Thymus (tissue), 11 donors: ENCODE measurements at regions not wholly inside any gene's neighbourhood (a gene's known extent, or its start where the extent isn't known, plus 50 kb on each side); places are given as distances from the start of the nearest gene placed in this dataset.
A peak's percentile ranks its signal among the peaks of the same experiment; 100 is the strongest.
"Not testable (repeated sequence)": the region's sequence is repeated elsewhere in the genome, so short reads cannot be mapped to it uniquely, and the experiment has no call there.

Experiments
- DNase-seq, 9 donors: peaks; one replicate each; pipeline ENCODE4 v3.0.0-alpha.2; 2013; ENCODE audit warnings: low spot score in 9 of 9, low read depth in 6 of 9, missing footprints in 1 of 9
- H3K27ac ChIP-seq, 2 donors: one replicate each; pipeline ENCODE4 v1.5.1; 2013; ENCODE audit warnings: control low read depth in 1 of 2, low read depth in 1 of 2, low read length in 1 of 2, mild to moderate bottlenecking in 1 of 2, moderate library complexity in 1 of 2
- H3K27me3 ChIP-seq, 2 donors: one replicate each; pipeline ENCODE4 v1.5.1; 2013; ENCODE audit warnings: low read length in 1 of 2; ENCODE audit not compliant: control insufficient read depth in 2 of 2, insufficient read depth in 1 of 2
- H3K36me3 ChIP-seq, 2 donors: one replicate each; pipeline ENCODE4 v1.5.1; 2013; ENCODE audit warnings: low read length in 1 of 2, mild to moderate bottlenecking in 1 of 2, moderate library complexity in 1 of 2; ENCODE audit not compliant: control insufficient read depth in 2 of 2, insufficient read depth in 2 of 2
- H3K4me1 ChIP-seq, 2 donors: one replicate each; pipeline ENCODE4 v1.5.1; 2013; ENCODE audit warnings: low read length in 2 of 2; ENCODE audit not compliant: control insufficient read depth in 2 of 2, insufficient read depth in 2 of 2
- H3K4me3 ChIP-seq, 2 donors: one replicate each; pipeline ENCODE4 v1.5.1; 2013; ENCODE audit warnings: low read length in 2 of 2, control low read depth in 1 of 2, mild to moderate bottlenecking in 1 of 2
- H3K9me3 ChIP-seq, 2 donors: one replicate each; pipeline ENCODE4 v1.5.1; 2013; ENCODE audit warnings: low read length in 1 of 2, mild to moderate bottlenecking in 1 of 2; ENCODE audit not compliant: control insufficient read depth in 2 of 2, insufficient read depth in 1 of 2
- WGBS: extraction: QIAGEN DNeasy Blood & Tissue Kit; methylation state at CpG from one replicate; pipeline ENCODE4 v1.1.7; 2013; 5-methylcytosine and 5-hydroxymethylcytosine counted together
- donor health status: healthy.

GRCh38 chr12:93237235-93237915 is 140.3 kb upstream of the NUDT4 start:
- Histone ChIP-seq H3K27ac (no peak overlapping the region), H3K9me3 (peaks cover 0 to 19% of the 10 kb centered on the region in 2 donors), H3K27me3 (no peaks in the 10 kb centered on the region), H3K4me1 (no peaks in the 10 kb centered on the region), H3K36me3 (no peaks in the 10 kb centered on the region), H3K4me3 (no peak overlapping the region)
- WGBS, result 96% methylated on average over 4 of the region's 4 CpGs
- DNase-seq, result no peak

- 97% methylated on average over 6 of the region's 6 CpGs for WGBS
- DNase-seq, H3K27ac ChIP-seq, H3K4me1 ChIP-seq, H3K4me3 ChIP-seq, H3K36me3 ChIP-seq, H3K27me3 ChIP-seq: not testable (repeated sequence)
- H3K9me3 ChIP-seq, result peaks cover 0 to 19% of the 10 kb centered on the region in 2 donors
Observed at GRCh38 chr12:93238512-93239262, 139.0 kb upstream of the NUDT4 start.

GRCh38 chr12:93239789-93240188 is 137.9 kb upstream of the NUDT4 start:
- not testable (repeated sequence) for H3K27me3 ChIP-seq, DNase-seq, H3K4me3 ChIP-seq, H3K27ac ChIP-seq, H3K36me3 ChIP-seq
- Histone ChIP-seq H3K9me3 (peaks cover 0 to 19% of the 10 kb centered on the region in 2 donors), H3K4me1 (peaks cover 14 to 15% of the 10 kb centered on the region in 2 donors)
- WGBS, result 97% methylated on average over 2 of the region's 2 CpGs

GRCh38 chr12:93242154-93242972 is 135.4 kb upstream of the NUDT4 start:
- Histone ChIP-seq H3K4me3 (no peak overlapping the region), H3K27me3 (no peaks in the 10 kb centered on the region), H3K4me1 (peaks cover 22 to 32% of the 10 kb centered on the region in 2 donors), H3K9me3 (peaks cover 0 to 16% of the 10 kb centered on the region in 2 donors), H3K36me3 (no peaks in the 10 kb centered on the region), H3K27ac (no peak overlapping the region)
- no peak for DNase-seq
- 91% methylated on average over 6 of the region's 6 CpGs for WGBS

GRCh38 chr12:93243382-93243688 is 134.4 kb upstream of the NUDT4 start:
- WGBS, result 88% methylated on average over 3 of the region's 3 CpGs
- DNase-seq, result no peak
- H3K36me3 ChIP-seq, result no peaks in the 10 kb centered on the region
- H3K27ac ChIP-seq, result peak overlapping the region in 1 of 2 donors; percentile 77
- no peak overlapping the region for H3K4me3 ChIP-seq
- peaks cover 22 to 32% of the 10 kb centered on the region in 2 donors for H3K4me1 ChIP-seq
- peaks cover 0 to 8% of the 10 kb centered on the region in 2 donors for H3K9me3 ChIP-seq
- H3K27me3 ChIP-seq, result no peaks in the 10 kb centered on the region

- no peaks in the 10 kb centered on the region for H3K27me3 ChIP-seq
- no peak overlapping the region for H3K4me3 ChIP-seq
- peak in 5 of 9 donors; percentile 21 to 73 (median 38) for DNase-seq
- WGBS, result 35% methylated on average over 4 of the region's 4 CpGs
- peaks cover 0 to 6% of the 10 kb centered on the region in 2 donors for H3K9me3 ChIP-seq
- peak overlapping the region; percentile 77 to 90 for H3K27ac ChIP-seq
- no peaks in the 10 kb centered on the region for H3K36me3 ChIP-seq
- peaks cover 22 to 32% of the 10 kb centered on the region in 2 donors for H3K4me1 ChIP-seq
Observed at GRCh38 chr12:93243689-93244513, 133.8 kb upstream of the NUDT4 start.

- Histone ChIP-seq H3K36me3 (no peaks in the 10 kb centered on the region), H3K27me3 (no peaks in the 10 kb centered on the region), H3K4me3 (no peak overlapping the region), H3K4me1 (peaks cover 22 to 37% of the 10 kb centered on the region in 2 donors), H3K9me3 (peaks cover 0 to 2% of the 10 kb centered on the region in 2 donors), H3K27ac (peak overlapping the region; percentile 77 to 90)
- 88% methylated on average over 4 of the region's 4 CpGs for WGBS
- DNase-seq, result peak in 3 of 9 donors; percentile 12 to 46 (median 18)
Observed at GRCh38 chr12:93244514-93245077, 133.1 kb upstream of the NUDT4 start.

GRCh38 chr12:93245543-93245942 is 132.2 kb upstream of the NUDT4 start:
- no peak overlapping the region for H3K4me3 ChIP-seq
- H3K4me1 ChIP-seq, result peaks cover 22 to 40% of the 10 kb centered on the region in 2 donors
- H3K27me3 ChIP-seq, result no peaks in the 10 kb centered on the region
- 6% methylated on average over 5 of the region's 5 CpGs for WGBS
- H3K27ac ChIP-seq, result peak overlapping the region; percentile 76 to 90
- no peaks in the 10 kb centered on the region for H3K36me3 ChIP-seq
- no peaks in the 10 kb centered on the region for H3K9me3 ChIP-seq
- DNase-seq, result peak; percentile 68 to 96 (median 88)
